MM.1S (cell line): ENCODE measurements at regions not wholly inside any gene's neighbourhood (a gene's known extent, or its start where the extent isn't known, plus 50 kb on each side); places are given as distances from the start of the nearest gene placed in this dataset.

Experiments
- DNase-seq: peaks from one replicate; pipeline ENCODE4 v3.0.0-alpha.2; 2015
- H2AFZ ChIP-seq: fragments of 300-600 bp; sonication (generic); 2 replicates; pipeline ENCODE4 v1.6.0; 2016; ENCODE audit warnings: antibody characterized with exemption, low read length
- H3F3A ChIP-seq: fragments of 300-600 bp; sonication (generic); 2 replicates; pipeline ENCODE4 v1.6.1; 2016; ENCODE audit warnings: mild to moderate bottlenecking, antibody characterized with exemption, low read length, moderate library complexity, mixed read lengths; ENCODE audit not compliant: insufficient read depth
- H3K27ac ChIP-seq: fragments of 300-600 bp; sonication (generic); 2 replicates; pipeline ENCODE4 v1.5.1; 2016; ENCODE audit warnings: mild to moderate bottlenecking, low read length
- H3K27me3 ChIP-seq: fragments of 300-600 bp; sonication (generic); replicated peaks from 2 replicates; pipeline ENCODE4 v1.6.0; 2016; ENCODE audit warnings: low read length; ENCODE audit not compliant: insufficient read depth
- H3K36me3 ChIP-seq: fragments of 300-600 bp; sonication (generic); replicated peaks from 2 replicates; pipeline ENCODE4 v1.6.1; 2016; ENCODE audit warnings: mild to moderate bottlenecking, low read length, mixed read lengths; ENCODE audit not compliant: insufficient read depth
- H3K4me1 ChIP-seq: fragments of 300-600 bp; sonication (generic); 2 replicates; pipeline ENCODE4 v1.6.1; 2016; ENCODE audit warnings: low read length, mixed read lengths
- H3K4me2 ChIP-seq: fragments of 300-600 bp; sonication (generic); 2 replicates; pipeline ENCODE4 v1.6.0; 2016; ENCODE audit warnings: low read depth, low read length
- H3K4me3 ChIP-seq: fragments of 300-600 bp; sonication (generic); 2 replicates; pipeline ENCODE4 v1.5.1; 2016; ENCODE audit warnings: low read length, mixed read lengths
- H3K79me2 ChIP-seq: fragments of 300-600 bp; sonication (generic); 2 replicates; pipeline ENCODE4 v1.6.1; 2016; ENCODE audit warnings: mixed run types, low read length, mixed read lengths
- H3K9ac ChIP-seq: fragments of 300-600 bp; sonication (generic); 2 replicates; pipeline ENCODE4 v1.6.1; 2016; ENCODE audit warnings: low read length, mixed read lengths
- H3K9me2 ChIP-seq: fragments of 300-600 bp; sonication (generic); replicated peaks from 2 replicates; pipeline ENCODE4 v1.6.1; 2016; ENCODE audit warnings: mild to moderate bottlenecking, low read length, mixed read lengths; ENCODE audit not compliant: insufficient read depth
- H3K9me3 ChIP-seq: fragments of 300-600 bp; sonication (generic); replicated peaks from 2 replicates; pipeline ENCODE4 v1.6.1; 2016; ENCODE audit warnings: mild to moderate bottlenecking, low read length, mixed read lengths; ENCODE audit not compliant: insufficient read depth
- H4K20me1 ChIP-seq: fragments of 300-600 bp; sonication (generic); 2 replicates; pipeline ENCODE4 v1.6.1; 2016; ENCODE audit warnings: mild to moderate bottlenecking, low read length, moderate library complexity, mixed read lengths; ENCODE audit not compliant: insufficient read depth
- EZH2 ChIP-seq: fragments of 300-600 bp; sonication (generic); optimal IDR thresholded peaks from 2 replicates; pipeline ENCODE3; 2017; ENCODE audit warnings: low read depth, mild to moderate bottlenecking, antibody characterized with exemption, low read length, mixed read lengths
- EZH2phosphoT487 ChIP-seq: fragments of 300-600 bp; sonication (generic); IDR thresholded peaks from 2 replicates; pipeline ENCODE4 v1.6.1; 2018; ENCODE audit warnings: antibody characterized with exemption, low read length
- TF ChIP-seq, protein P1 (sequence below): fragments of 300-600 bp; sonication (generic); IDR thresholded peaks from 2 replicates; pipeline ENCODE4 v1.5.1; 2016; ENCODE audit warnings: antibody characterized with exemption, low read length, mixed read lengths

GRCh38 chr7:34417781-34418180, 240.2 kb upstream of the NPSR1 start:
- Histone ChIP-seq H3K27ac (no peak overlapping the region), H3K4me1 (no peaks in the 10 kb centered on the region), H2AFZ (no peak overlapping the region), H3K9me3 (no peaks in the 10 kb centered on the region), H3K4me2 (no peak overlapping the region), H3K4me3 (no peak overlapping the region), H3F3A (no peaks in the 10 kb centered on the region), H3K79me2 (no peaks in the 10 kb centered on the region), H3K27me3 (no peaks in the 10 kb centered on the region), H3K9ac (no peak overlapping the region), H4K20me1 (no peaks in the 10 kb centered on the region), H3K36me3 (no peaks in the 10 kb centered on the region), H3K9me2 (no peaks in the 10 kb centered on the region)
- TF ChIP-seq EZH2 (no peak), EZH2phosphoT487 (no peak)
- no peak for DNase-seq

DNA sequence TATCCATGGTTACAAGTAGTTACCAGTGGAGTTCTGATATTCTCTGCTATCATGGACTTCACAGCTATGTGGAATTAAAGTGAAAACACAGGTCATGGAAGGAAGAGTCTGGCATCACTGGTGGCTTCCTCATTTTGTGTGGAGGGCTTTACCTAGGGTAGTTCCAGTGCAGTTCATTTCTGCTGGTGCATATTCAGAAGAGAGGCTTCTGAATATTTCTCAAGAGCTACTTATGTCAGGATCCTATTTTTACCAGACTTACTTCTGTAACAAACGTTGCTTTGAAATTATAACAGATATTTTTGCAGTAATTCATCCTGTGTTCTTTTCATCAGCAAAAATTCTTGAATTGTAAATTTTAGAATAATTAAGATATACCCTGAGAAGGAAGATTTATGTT, 236.5 kb upstream of the NPSR1 start:
- H3K9me2 ChIP-seq, result no peaks in the 10 kb centered on the region
- H4K20me1 ChIP-seq, result no peaks in the 10 kb centered on the region
- DNase-seq, result no peak
- H3K4me2 ChIP-seq, result no peak overlapping the region
- H3K27me3 ChIP-seq, result no peaks in the 10 kb centered on the region
- H3F3A ChIP-seq, result no peaks in the 10 kb centered on the region
- H3K9ac ChIP-seq, result no peak overlapping the region
- no peaks in the 10 kb centered on the region for H3K9me3 ChIP-seq
- no peak overlapping the region for H3K4me3 ChIP-seq
- TF ChIP-seq EZH2phosphoT487, result no peak
- TF ChIP-seq, protein P1, sequence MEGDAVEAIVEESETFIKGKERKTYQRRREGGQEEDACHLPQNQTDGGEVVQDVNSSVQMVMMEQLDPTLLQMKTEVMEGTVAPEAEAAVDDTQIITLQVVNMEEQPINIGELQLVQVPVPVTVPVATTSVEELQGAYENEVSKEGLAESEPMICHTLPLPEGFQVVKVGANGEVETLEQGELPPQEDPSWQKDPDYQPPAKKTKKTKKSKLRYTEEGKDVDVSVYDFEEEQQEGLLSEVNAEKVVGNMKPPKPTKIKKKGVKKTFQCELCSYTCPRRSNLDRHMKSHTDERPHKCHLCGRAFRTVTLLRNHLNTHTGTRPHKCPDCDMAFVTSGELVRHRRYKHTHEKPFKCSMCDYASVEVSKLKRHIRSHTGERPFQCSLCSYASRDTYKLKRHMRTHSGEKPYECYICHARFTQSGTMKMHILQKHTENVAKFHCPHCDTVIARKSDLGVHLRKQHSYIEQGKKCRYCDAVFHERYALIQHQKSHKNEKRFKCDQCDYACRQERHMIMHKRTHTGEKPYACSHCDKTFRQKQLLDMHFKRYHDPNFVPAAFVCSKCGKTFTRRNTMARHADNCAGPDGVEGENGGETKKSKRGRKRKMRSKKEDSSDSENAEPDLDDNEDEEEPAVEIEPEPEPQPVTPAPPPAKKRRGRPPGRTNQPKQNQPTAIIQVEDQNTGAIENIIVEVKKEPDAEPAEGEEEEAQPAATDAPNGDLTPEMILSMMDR, result no peak
- no peak for TF ChIP-seq EZH2
- H2AFZ ChIP-seq, result no peak overlapping the region
- no peak overlapping the region for H3K27ac ChIP-seq
- no peaks in the 10 kb centered on the region for H3K79me2 ChIP-seq
- H3K4me1 ChIP-seq, result no peaks in the 10 kb centered on the region
- no peaks in the 10 kb centered on the region for H3K36me3 ChIP-seq

- no peak overlapping the region for H3K4me3 ChIP-seq
- H3K79me2 ChIP-seq, result no peaks in the 10 kb centered on the region
- no peak overlapping the region for H3K9ac ChIP-seq
- no peak overlapping the region for H3K4me2 ChIP-seq
- no peaks in the 10 kb centered on the region for H3K9me3 ChIP-seq
- no peaks in the 10 kb centered on the region for H3K9me2 ChIP-seq
- H3K36me3 ChIP-seq, result no peaks in the 10 kb centered on the region
- H3K27ac ChIP-seq, result no peak overlapping the region
- TF ChIP-seq EZH2phosphoT487 (no peak), EZH2 (no peak)
- TF ChIP-seq, protein P1, result no peak
- no peaks in the 10 kb centered on the region for H3F3A ChIP-seq
- H4K20me1 ChIP-seq, result no peaks in the 10 kb centered on the region
- no peaks in the 10 kb centered on the region for H3K27me3 ChIP-seq
- no peaks in the 10 kb centered on the region for H3K4me1 ChIP-seq
- H2AFZ ChIP-seq, result no peak overlapping the region
- no peak for DNase-seq
Observed at GRCh38 chr7:34425194-34425593, 232.8 kb upstream of the NPSR1 start.

- no peaks in the 10 kb centered on the region for H3K4me1 ChIP-seq
- H3K27ac ChIP-seq, result no peak overlapping the region
- H3K4me2 ChIP-seq, result no peak overlapping the region
- no peaks in the 10 kb centered on the region for H3K27me3 ChIP-seq
- H3F3A ChIP-seq, result no peaks in the 10 kb centered on the region
- H3K9me3 ChIP-seq, result no peaks in the 10 kb centered on the region
- H3K79me2 ChIP-seq, result no peaks in the 10 kb centered on the region
- no peaks in the 10 kb centered on the region for H4K20me1 ChIP-seq
- TF ChIP-seq EZH2, result no peak
- TF ChIP-seq, protein P1, result no peak
- H3K9me2 ChIP-seq, result no peaks in the 10 kb centered on the region
- no peak overlapping the region for H3K9ac ChIP-seq
- H3K4me3 ChIP-seq, result no peak overlapping the region
- no peak for DNase-seq
- H3K36me3 ChIP-seq, result no peaks in the 10 kb centered on the region
- H2AFZ ChIP-seq, result no peak overlapping the region
Observed at GRCh38 chr7:34425631-34426384, 232.2 kb upstream of the NPSR1 start.
